Globus pallidus (tissue), 1 donor: ENCODE measurements at regions not wholly inside any gene's neighbourhood (a gene's known extent, or its start where the extent isn't known, plus 50 kb on each side); places are given as distances from the start of the nearest gene placed in this dataset.
"Not testable (repeated sequence)": the region's sequence is repeated elsewhere in the genome, so short reads cannot be mapped to it uniquely, and the experiment has no call there.

Experiments
- DNase-seq: peaks from one replicate; pipeline ENCODE4 v3.0.0-alpha.2; 2015; ENCODE audit warnings: low spot score

DNA sequence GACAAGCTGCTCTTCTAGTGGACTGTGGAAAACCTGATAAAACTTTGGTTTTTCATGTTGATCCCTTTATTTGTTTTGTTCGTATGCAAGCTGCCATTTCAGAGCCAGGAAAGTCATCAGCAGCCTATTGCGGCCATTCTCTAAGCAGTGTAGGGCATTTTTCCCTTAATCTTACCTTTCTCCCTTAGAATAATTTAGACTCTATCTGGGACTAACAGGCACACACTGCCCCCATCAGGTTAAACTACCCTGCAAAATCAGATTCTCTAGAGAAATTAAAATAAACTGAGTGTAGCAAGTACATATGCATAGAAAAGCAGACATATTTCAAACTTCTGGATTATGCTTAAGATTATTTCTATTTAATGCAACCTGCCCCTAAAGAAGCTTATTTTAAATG lies 347.5 kb downstream of the METTL4 start:
- peak; percentile 5 for DNase-seq

DNA sequence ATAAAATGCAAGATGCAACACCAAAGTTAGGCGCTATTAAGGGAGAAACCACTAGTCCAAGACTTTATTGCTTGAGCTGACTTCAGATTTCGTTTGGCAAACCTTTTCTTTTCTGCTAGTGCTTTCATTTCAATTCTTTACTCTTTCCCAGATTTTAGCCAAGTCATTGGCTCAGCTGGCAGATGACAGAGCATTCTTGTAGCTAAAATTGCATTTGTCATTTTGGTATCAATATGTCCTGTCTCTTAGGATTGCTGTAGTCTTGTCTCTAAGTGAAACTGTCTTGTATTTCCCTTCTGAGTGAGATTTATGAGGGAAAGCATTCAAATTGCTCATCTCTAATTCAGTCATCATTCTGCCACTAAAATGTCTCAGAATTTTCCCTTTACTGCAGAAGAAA lies 335.1 kb downstream of the METTL4 start:
- DNase-seq = no peak

DNA sequence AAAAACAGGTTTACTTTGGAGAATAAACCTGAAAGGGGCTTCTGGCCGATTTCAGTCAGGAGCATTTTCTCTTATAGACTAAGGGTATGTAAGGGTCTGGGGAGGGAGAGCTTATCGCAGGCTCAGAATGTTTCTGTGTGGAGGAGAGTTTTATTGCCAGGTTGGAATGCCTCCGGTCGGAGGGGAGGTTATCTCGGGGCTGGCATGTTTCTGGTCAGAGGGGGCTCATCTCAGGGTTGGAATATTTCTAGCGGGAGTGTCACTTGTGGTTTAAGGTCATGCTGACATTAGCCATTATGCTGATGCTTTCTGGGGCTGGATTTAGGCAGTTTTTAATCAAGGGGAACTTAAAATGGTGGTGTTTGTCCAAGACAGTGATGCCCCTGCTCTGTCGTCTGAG lies 333.6 kb downstream of the METTL4 start:
- no peak for DNase-seq

DNA sequence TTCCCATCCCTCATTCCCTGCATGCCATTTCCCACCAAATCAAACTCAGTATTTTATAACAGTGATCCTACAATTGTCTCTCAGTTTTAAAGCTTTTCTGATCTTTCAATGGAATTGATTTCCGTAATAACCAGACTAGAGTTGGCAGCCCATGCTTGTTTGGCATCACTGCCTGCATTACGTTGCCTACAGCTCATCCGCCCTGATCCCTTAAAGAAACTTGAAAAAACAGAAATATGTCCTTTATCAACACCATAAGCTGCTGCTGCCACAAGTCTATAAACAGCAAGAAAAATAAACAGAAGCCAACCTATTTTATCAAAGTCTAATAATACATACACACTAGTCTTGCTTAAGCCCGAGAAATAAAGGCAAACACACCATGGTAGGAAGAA lies 331.0 kb downstream of the METTL4 start:
- no peak for DNase-seq

- DNase-seq = no peak
Observed at GRCh38 chr18:2244641-2245040, 326.7 kb downstream of the METTL4 start.

- not testable (repeated sequence) for DNase-seq
Observed at GRCh38 chr18:2247101-2247500, 324.2 kb downstream of the METTL4 start.

DNA sequence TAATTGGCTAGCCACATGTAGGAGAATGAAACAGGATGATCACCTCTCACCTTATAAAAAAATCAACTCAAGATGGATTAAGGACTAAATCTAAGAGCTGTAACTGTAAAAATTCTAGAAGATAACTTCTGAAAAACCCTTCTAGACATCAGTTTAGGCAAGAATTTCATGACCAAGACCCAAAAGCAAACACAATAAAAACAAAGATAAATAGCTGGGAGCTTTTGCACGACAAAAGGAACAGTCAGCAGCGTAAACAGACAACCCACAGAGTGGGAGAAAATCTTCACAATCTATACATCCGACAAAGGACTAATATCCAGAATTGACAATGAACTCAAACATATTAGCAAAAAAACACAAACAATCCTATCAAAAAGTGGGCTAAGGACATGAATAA lies 316.3 kb downstream of the METTL4 start:
- DNase-seq = no peak

DNA sequence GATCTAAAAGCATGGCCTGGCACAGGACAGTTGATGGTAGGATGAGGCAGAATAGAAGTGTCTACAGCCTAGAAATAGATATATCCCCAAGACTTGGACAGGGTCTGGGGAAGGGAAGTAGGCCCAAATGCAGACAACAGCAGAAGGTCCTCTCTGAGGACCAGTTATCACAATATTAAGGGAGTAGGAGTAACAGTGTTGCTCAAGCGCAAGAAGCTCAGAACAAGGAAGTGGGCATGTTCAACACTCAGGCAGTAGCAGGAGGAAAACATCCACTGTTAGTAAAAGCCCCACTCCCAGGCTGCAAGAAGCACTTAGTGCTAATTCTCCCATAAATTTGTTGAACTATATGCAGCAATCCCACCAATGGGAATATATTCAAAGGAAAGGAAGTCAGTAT lies 314.7 kb downstream of the METTL4 start:
- no peak for DNase-seq

- no peak for DNase-seq
Observed at GRCh38 chr18:2258954-2259353, 312.4 kb downstream of the METTL4 start.

DNA sequence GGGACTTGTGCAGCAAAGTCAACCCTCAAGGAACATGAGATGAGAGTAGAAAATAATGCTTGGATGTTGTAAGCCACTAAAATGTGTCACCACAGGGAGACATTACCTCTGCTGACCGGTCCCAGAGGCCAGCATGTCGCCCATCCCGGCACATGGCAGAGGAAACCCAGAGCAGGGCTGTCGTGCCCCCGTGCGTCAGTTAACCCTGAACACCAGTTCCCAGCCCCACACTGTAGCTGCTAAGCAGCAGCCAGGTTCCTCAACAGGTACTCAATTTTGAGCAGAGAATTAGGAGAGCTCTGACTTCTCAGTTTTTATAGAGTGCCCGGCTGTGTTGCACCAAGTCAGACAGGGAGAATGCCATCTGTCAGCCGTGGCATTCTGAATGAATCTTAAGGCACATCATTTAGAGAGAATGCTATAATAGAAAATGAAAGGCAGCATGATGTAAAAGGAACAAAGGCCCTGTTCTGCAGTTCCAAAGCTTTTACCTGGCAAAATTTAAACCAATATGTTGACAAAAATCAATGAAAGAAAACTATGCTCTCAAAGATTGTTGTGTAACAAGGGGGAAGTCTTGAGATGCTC lies 307.9 kb downstream of the METTL4 start:
- DNase-seq = no peak

DNA sequence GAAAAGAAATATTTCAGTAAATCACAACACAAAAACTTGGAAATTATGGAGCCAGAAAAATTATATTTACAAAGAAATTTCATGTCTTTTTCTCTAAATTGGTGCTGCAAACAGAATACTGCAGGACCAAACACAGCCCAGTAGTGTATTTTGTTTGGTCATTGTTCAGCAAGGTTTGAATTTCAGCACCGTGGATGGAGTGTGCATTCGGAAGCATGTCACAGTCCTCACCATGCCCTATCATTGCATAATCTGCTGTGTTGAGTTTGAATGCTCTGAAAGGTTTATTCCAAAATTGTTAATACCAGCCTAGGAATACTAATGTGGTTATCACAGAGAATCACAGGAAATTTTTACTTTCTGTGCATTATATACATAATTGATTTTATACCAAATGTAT lies 296.7 kb downstream of the METTL4 start:
- no peak for DNase-seq

DNA sequence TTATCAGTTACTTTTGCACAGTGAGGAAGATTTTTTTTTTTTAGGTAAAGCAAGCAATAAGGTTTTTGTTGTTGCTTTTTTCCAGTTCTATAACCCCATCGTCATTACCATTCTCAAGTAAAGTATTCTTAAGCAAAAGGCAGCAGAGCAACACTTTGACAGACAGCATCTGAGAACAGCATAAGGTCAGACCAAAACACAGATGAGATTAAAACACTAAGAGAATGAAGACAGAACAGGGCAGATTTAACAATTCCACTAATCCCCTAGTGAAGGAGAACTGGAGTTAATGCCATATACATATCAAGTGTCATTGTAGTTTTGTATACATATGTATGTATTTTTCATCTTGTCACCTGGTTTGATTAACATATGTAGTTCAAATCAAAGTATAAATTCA lies 290.2 kb downstream of the METTL4 start:
- no peak for DNase-seq

- no peak for DNase-seq
Observed at GRCh38 chr18:2281523-2282199, 289.6 kb downstream of the METTL4 start.

GRCh38 chr18:2293109-2293839 lies 278.0 kb downstream of the METTL4 start:
- no peak for DNase-seq

DNA sequence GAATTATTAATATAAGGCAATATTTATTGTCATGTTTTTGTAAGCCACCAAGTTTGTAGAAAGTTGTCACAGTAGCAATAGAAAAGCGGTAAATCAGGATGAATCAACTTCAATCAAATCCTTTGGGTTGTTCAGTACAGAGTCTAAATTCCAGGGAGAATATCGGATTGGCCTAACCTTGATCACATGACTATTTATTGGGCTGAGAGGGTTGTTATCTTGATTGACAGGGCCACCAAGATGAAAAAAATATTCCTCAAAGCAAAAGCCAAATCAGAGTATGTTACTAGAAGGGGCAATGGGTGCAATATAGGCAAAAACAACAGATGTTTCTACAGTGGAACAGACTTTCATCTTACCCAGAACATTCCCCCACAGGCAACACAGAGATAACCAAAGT lies 270.0 kb downstream of the METTL4 start:
- DNase-seq = no peak

DNA sequence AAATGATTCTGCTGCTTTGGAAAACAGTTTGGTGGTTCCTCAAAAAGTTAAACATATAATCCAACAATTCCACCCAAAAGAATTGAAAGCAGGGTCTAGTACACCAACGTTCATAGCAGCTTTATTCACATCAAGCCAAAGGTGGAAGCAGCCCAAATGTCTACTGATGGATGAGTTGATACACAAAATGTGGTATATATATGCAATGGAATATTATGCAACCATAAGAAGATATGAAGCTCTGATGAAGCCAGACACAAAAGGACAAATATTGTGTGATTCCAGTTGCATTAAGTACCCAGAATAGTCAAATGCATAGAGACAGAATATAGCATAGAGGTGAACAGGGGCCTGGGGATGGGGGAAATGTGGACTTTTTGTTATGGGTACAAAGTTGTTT lies 269.3 kb downstream of the METTL4 start:
- no peak for DNase-seq

GRCh38 chr18:2302628-2303516 lies 268.4 kb downstream of the METTL4 start:
- no peak for DNase-seq

DNA sequence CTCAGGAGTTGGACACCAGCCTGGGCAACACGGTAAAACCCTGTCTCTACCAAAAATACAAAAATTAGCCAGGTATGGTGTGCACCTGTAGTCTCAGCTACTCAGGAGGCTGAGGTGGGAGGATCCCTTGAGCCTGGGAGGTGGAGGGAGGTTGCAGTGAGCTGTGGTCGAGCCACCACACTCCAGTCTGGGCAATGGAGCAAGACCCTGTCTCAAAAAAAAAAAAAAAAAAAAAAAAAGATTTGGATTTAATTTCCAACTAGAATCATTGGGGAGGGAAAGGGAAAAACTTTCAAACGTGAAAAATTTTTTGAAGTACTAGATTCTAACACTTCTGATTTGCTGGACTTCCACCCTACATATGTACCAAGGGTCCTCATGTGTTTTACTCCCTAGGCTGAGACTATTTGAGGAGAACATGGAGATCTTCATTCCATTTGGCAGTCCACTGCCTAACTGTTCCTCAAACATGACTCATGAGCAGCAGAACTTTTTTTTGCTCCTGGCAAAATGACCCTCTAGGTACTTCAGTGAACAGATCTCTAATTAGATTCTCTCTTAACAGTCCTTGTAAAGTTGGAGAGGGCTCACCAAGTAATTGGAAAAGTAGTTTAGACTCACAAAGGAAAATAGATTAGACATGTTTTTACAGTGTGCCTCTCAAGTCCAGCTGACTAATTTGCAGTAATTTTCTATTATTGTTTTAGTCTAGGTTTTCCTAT lies 267.6 kb downstream of the METTL4 start:
- DNase-seq = no peak

DNA sequence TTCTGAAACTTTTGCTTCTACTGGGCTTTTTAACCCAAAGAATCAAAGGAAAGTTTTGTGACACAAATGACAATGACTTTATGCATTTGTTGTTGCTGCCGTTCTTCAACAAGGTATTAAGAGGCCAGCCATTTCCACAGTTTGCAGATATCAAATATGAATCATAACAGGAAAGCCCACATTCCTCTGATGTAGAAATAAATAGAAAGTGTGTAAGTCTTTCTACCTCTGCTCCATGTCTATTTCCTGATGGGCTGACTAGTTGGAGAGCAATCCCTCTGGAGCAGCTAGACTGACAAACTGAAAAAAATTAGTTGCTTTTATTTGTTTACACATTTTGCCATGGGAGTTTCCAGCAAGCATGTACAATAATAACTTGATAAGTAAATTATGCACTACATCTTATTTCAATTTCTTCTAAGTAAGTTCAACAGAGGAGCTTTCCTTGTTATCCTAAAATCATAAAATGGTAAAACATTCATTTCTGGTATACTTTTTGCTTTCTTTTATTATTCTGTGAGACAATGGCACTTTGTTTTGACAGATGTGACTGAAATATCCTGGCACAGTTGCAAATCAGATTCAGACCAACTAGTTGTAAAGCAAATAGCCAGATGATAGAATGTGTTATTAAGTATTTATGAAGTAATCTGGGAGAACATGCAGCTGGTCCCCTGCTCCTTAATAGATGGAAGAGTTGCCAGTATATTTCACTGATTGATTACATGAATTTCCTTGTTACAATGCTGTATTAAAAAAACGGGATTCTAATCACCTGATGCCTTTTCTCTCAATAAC lies 266.7 kb downstream of the METTL4 start:
- DNase-seq = no peak

DNA sequence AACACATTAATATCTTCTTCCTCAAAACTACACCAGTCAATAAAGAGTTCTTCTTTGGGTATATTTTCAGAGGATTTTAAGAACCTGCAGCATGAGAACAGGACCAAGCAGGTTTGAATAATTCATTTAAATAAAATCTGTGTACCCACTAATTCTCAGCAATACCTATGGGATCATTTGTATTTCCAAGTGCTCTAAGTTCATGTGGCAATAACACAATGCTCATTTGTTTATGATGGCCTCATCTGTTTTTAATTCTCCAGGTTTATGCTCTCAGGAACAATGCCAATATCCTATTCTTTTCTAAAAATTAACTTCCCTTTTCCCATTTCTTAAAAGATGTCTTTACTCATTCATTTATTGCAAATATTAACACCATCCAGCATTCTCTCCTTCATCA lies 264.7 kb downstream of the METTL4 start:
- DNase-seq = no peak

- no peak for DNase-seq
Observed at GRCh38 chr18:2310886-2311285, 260.4 kb downstream of the METTL4 start.
